GM23338 (cell line): ENCODE measurements at regions not wholly inside any gene's neighbourhood (a gene's known extent, or its start where the extent isn't known, plus 50 kb on each side); places are given as distances from the start of the nearest gene placed in this dataset.

Experiments used
- ATAC-seq: fragments of 200-7000 bp; cut with Tn5 transposase; 3 replicates; pipeline ENCODE4 v1.9.1; 2020
- DNase-seq: peaks from one replicate; pipeline ENCODE4 v3.0.0-alpha.2; 2015; ENCODE audit warnings: low spot score
- H2AFZ ChIP-seq: fragments of 200-600 bp; sonication (generic); 2 replicates; pipeline ENCODE4 v1.8.0; 2016; ENCODE audit warnings: antibody characterized with exemption, mild to moderate bottlenecking, moderate library complexity
- H3F3A ChIP-seq: fragments of 200-600 bp; sonication (generic); replicated peaks from 2 replicates; pipeline ENCODE4 v1.8.0; 2017; ENCODE audit warnings: antibody characterized with exemption, mixed run types, low read depth
- H3K27ac ChIP-seq: fragments of 200-600 bp; sonication (generic); 2 replicates; pipeline ENCODE4 v1.6.1; 2016; ENCODE audit warnings: low read depth
- H3K27me3 ChIP-seq: fragments of 200-600 bp; sonication (generic); 2 replicates; pipeline ENCODE4 v1.8.0; 2016; ENCODE audit warnings: mild to moderate bottlenecking, mixed run types, moderate library complexity; ENCODE audit not compliant: insufficient read depth
- H3K36me3 ChIP-seq: fragments of 200-600 bp; sonication (generic); 2 replicates; pipeline ENCODE4 v1.8.0; 2016; ENCODE audit warnings: mild to moderate bottlenecking; ENCODE audit not compliant: insufficient read depth
- H3K4me1 ChIP-seq: fragments of 200-600 bp; sonication (generic); 2 replicates; pipeline ENCODE4 v1.8.0; 2016; ENCODE audit warnings: mild to moderate bottlenecking, moderate library complexity; ENCODE audit not compliant: insufficient read depth
- H3K4me2 ChIP-seq: fragments of 200-600 bp; sonication (generic); 2 replicates; pipeline ENCODE4 v1.7.1; 2017; ENCODE audit warnings: mixed run types
- H3K4me3 ChIP-seq: fragments of 200-600 bp; sonication (generic); 2 replicates; pipeline ENCODE4 v1.6.1; 2016; ENCODE audit warnings: mixed run types
- H3K79me2 ChIP-seq: fragments of 200-600 bp; sonication (generic); replicated peaks from 2 replicates; pipeline ENCODE4 v1.8.0; 2017; ENCODE audit warnings: mild to moderate bottlenecking; ENCODE audit not compliant: insufficient read depth
- H3K9me2 ChIP-seq: fragments of 200-600 bp; sonication (generic); 2 replicates; pipeline ENCODE4 v1.8.0; 2017; ENCODE audit not compliant: insufficient read depth
- H4K20me1 ChIP-seq: fragments of 200-600 bp; sonication (generic); replicated peaks from 2 replicates; pipeline ENCODE4 v1.8.0; 2017; ENCODE audit warnings: mild to moderate bottlenecking; ENCODE audit not compliant: insufficient read depth
- H3K27ac Mint-ChIP-seq: 2 replicates; pipeline ENCODE4 v1.8.0; 2020; ENCODE audit warnings: inconsistent platforms, mild to moderate bottlenecking, moderate library complexity, mixed read lengths
- H3K27me3 Mint-ChIP-seq: 3 replicates; pipeline ENCODE4 v1.8.0; 2022; ENCODE audit warnings: low read depth, mild to moderate bottlenecking, moderate library complexity, mixed read lengths, inconsistent platforms; ENCODE audit not compliant: insufficient read depth, poor library complexity
- H3K36me3 Mint-ChIP-seq: 3 replicates; pipeline ENCODE4 v1.8.0; 2021; ENCODE audit warnings: low read depth, mild to moderate bottlenecking, inconsistent platforms, moderate library complexity, mixed read lengths
- H3K4me1 Mint-ChIP-seq: 3 replicates; pipeline ENCODE4 v1.8.0; 2020; ENCODE audit warnings: mild to moderate bottlenecking, inconsistent platforms, mixed read lengths
- H3K4me3 Mint-ChIP-seq: 3 replicates; pipeline ENCODE4 v1.8.0; 2021; ENCODE audit warnings: moderate library complexity, mild to moderate bottlenecking, inconsistent platforms, mixed read lengths
- H3K9me3 Mint-ChIP-seq: 3 replicates; pipeline ENCODE4 v1.8.0; 2020; ENCODE audit warnings: moderate library complexity, mild to moderate bottlenecking, inconsistent platforms, mixed read lengths
- CREB1 ChIP-seq: fragments of 250-450 bp; sonication (Bioruptor Pico); IDR thresholded peaks from 2 replicates; pipeline ENCODE4 v1.5.0; 2020; ENCODE audit warnings: low read depth, mild to moderate bottlenecking, moderate library complexity
- EZH2 ChIP-seq: fragments of 200-600 bp; sonication (generic); IDR thresholded peaks from one replicate; pipeline ENCODE4 v1.8.0; 2017; ENCODE audit warnings: antibody characterized with exemption, mild to moderate bottlenecking, low read depth; ENCODE audit not compliant: unreplicated experiment
- EZH2phosphoT487 ChIP-seq: fragments of 200-600 bp; sonication (generic); IDR thresholded peaks from one replicate; pipeline ENCODE4 v1.8.1; 2018; ENCODE audit warnings: antibody characterized with exemption; ENCODE audit not compliant: unreplicated experiment
- JUNB ChIP-seq: IDR thresholded peaks from one replicate; pipeline ENCODE4 v1.6.1; 2016; ENCODE audit warnings: antibody characterized with exemption; ENCODE audit not compliant: unreplicated experiment
- POLR2AphosphoS5 ChIP-seq: IDR thresholded peaks from 2 replicates; pipeline ENCODE4 v1.6.1; 2016; ENCODE audit warnings: antibody characterized with exemption, low read depth
- STAT1 ChIP-seq: IDR thresholded peaks from one replicate; pipeline ENCODE4 v1.6.1; 2016; ENCODE audit warnings: antibody characterized with exemption; ENCODE audit not compliant: unreplicated experiment
- ZNF114 ChIP-seq: fragments of 250-450 bp; sonication (Bioruptor Pico); IDR thresholded peaks from 2 replicates; pipeline ENCODE4 v1.5.0; 2020; ENCODE audit warnings: mild to moderate bottlenecking, moderate library complexity
- ZNF331 ChIP-seq: fragments of 250-450 bp; sonication (Bioruptor Pico); IDR thresholded peaks from 2 replicates; pipeline ENCODE4 v1.5.0; 2020; ENCODE audit warnings: low read depth, mild to moderate bottlenecking, moderate library complexity
- ZNF462 ChIP-seq: fragments of 250-450 bp; sonication (Bioruptor Pico); IDR thresholded peaks from 2 replicates; pipeline ENCODE4 v1.5.0; 2020; ENCODE audit warnings: mild to moderate bottlenecking, moderate library complexity
- TF ChIP-seq, protein P1 (sequence below), 2 experiments: fragments of 200-600 bp in 1 of 2; sonication (generic) in 1 of 2; conservative IDR thresholded peaks; 2 replicates each; pipeline versions ENCODE4 v1.5.1 to v1.6.1; 2016 to 2017; ENCODE audit warnings: antibody characterized with exemption in 2 of 2, low read depth in 2 of 2, mild to moderate bottlenecking in 2 of 2, moderate library complexity in 1 of 2
- TF ChIP-seq, protein P2 (sequence below): IDR thresholded peaks from 2 replicates; pipeline ENCODE4 v1.6.1; 2016; ENCODE audit warnings: antibody characterized with exemption

DNA sequence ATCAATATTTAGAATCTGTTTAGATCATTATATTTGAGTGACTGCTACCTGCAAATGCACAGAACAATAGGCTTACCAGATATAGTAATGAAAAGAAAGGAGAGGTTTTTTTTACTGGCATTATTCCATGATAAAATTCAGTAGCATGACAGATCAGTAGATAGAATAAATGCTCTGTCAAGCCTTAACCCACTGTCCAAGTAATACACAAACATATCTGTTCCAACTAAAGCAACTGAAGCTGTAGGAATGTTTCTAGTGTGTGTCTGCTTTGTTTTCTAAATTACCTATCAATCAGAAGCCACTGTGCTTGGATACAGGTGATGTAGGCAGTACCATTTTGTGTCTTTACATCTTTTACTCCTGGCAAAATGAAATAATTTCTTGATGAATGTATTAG, 604.6 kb downstream of the PCDH7 start (continued):
- TF ChIP-seq POLR2AphosphoS5 = no peak
- TF ChIP-seq, protein P1, sequence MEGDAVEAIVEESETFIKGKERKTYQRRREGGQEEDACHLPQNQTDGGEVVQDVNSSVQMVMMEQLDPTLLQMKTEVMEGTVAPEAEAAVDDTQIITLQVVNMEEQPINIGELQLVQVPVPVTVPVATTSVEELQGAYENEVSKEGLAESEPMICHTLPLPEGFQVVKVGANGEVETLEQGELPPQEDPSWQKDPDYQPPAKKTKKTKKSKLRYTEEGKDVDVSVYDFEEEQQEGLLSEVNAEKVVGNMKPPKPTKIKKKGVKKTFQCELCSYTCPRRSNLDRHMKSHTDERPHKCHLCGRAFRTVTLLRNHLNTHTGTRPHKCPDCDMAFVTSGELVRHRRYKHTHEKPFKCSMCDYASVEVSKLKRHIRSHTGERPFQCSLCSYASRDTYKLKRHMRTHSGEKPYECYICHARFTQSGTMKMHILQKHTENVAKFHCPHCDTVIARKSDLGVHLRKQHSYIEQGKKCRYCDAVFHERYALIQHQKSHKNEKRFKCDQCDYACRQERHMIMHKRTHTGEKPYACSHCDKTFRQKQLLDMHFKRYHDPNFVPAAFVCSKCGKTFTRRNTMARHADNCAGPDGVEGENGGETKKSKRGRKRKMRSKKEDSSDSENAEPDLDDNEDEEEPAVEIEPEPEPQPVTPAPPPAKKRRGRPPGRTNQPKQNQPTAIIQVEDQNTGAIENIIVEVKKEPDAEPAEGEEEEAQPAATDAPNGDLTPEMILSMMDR (conservative IDR thresholded peaks at IDR 0.05; ENCODE audit: low read depth in 2 of 2) = no peak
- TF ChIP-seq ZNF331 = no peak
- no peak for TF ChIP-seq CREB1 (CRISPR knock-in tag)
- TF ChIP-seq EZH2 = no peak
- TF ChIP-seq ZNF114 (CRISPR knock-in tag) = no peak
- TF ChIP-seq, protein P2, sequence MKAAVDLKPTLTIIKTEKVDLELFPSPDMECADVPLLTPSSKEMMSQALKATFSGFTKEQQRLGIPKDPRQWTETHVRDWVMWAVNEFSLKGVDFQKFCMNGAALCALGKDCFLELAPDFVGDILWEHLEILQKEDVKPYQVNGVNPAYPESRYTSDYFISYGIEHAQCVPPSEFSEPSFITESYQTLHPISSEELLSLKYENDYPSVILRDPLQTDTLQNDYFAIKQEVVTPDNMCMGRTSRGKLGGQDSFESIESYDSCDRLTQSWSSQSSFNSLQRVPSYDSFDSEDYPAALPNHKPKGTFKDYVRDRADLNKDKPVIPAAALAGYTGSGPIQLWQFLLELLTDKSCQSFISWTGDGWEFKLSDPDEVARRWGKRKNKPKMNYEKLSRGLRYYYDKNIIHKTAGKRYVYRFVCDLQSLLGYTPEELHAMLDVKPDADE = no peak
- TF ChIP-seq JUNB = no peak

- no peak for ATAC-seq
- no peak overlapping the region for H2AFZ ChIP-seq
- H3K4me1 ChIP-seq = no peaks in the 10 kb centered on the region
- Mint-ChIP-seq H3K27me3 (no peaks in the 10 kb centered on the region), H3K27ac (no peak overlapping the region), H3K4me3 (no peak overlapping the region), H3K36me3 (no peaks in the 10 kb centered on the region), H3K4me1 (no peaks in the 10 kb centered on the region), H3K9me3 (no peaks in the 10 kb centered on the region)
- H3K27me3 ChIP-seq = no peaks in the 10 kb centered on the region
- no peak overlapping the region for H3K4me2 ChIP-seq
- H3K36me3 ChIP-seq = no peaks in the 10 kb centered on the region
- H3K27ac ChIP-seq = no peak overlapping the region
- H3F3A ChIP-seq = no peaks in the 10 kb centered on the region
- DNase-seq = no peak
- no peaks in the 10 kb centered on the region for H3K9me2 ChIP-seq
- TF ChIP-seq CREB1 (CRISPR knock-in tag) (no peak), POLR2AphosphoS5 (no peak)
- H3K4me3 ChIP-seq = no peak overlapping the region
- no peaks in the 10 kb centered on the region for H3K79me2 ChIP-seq
- no peaks in the 10 kb centered on the region for H4K20me1 ChIP-seq
These were observed 605.1 kb downstream of the PCDH7 start for GRCh38 chr4:31325300-31325699.

DNA sequence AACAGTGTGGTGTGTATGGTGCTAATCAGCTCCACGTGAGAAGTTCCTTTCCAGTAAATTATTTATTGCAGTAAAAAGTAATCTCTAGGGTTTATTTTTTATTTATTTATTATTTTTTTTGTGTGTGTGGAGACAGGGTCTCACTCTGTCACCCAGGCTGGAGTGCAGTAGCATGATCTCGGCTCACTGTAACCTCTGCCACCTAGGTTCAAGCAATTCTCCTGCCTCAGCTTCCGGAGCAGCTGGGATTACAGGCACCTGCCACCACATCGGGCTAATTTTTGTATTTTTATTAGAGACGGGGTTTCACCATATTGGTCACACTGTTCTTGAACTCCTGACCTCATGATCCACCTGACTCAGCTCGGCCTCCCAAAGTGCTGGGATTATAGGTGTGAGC, 606.9 kb downstream of the PCDH7 start:
- Histone ChIP-seq H3K27me3 (no peaks in the 10 kb centered on the region), H3K79me2 (no peaks in the 10 kb centered on the region), H3K9me2 (no peaks in the 10 kb centered on the region), H3K4me3 (no peak overlapping the region), H3K27ac (no peak overlapping the region), H4K20me1 (no peaks in the 10 kb centered on the region), H3K36me3 (no peaks in the 10 kb centered on the region), H2AFZ (no peak overlapping the region), H3K4me1 (no peaks in the 10 kb centered on the region), H3F3A (no peaks in the 10 kb centered on the region), H3K4me2 (no peak overlapping the region)
- Mint-ChIP-seq H3K27me3 (peaks cover 2% of the 10 kb centered on the region), H3K4me1 (no peaks in the 10 kb centered on the region), H3K4me3 (no peak overlapping the region), H3K9me3 (no peaks in the 10 kb centered on the region), H3K27ac (no peak overlapping the region), H3K36me3 (no peaks in the 10 kb centered on the region)
- no peak for DNase-seq
- no peak for ATAC-seq
- TF ChIP-seq CREB1 (CRISPR knock-in tag) = no peak
- TF ChIP-seq ZNF462 = no peak
- TF ChIP-seq POLR2AphosphoS5 = no peak
- no peak for TF ChIP-seq EZH2phosphoT487
- TF ChIP-seq STAT1 = no peak
- TF ChIP-seq ZNF114 (CRISPR knock-in tag) = no peak
